BLaER1 (cell line): ENCODE measurements at regions not wholly inside any gene's neighbourhood (a gene's known extent, or its start where the extent isn't known, plus 50 kb on each side); places are given as distances from the start of the nearest gene placed in this dataset.
"Not testable (repeated sequence)": the region's sequence is repeated elsewhere in the genome, so short reads cannot be mapped to it uniquely, and the experiment has no call there.

Experiments used
- H3K27ac ChIP-seq: shearing (Covaris generic); formaldehyde crosslinking; 2 replicates; pipeline ENCODE4 v1.8.1; 2022
- H3K27me3 ChIP-seq: shearing (Covaris generic); formaldehyde crosslinking; 2 replicates; pipeline ENCODE4 v1.8.1; 2022
- H3K36me3 ChIP-seq: shearing (Covaris generic); formaldehyde crosslinking; 2 replicates; pipeline ENCODE4 v1.8.1; 2022
- H3K4me1 ChIP-seq: shearing (Covaris generic); formaldehyde crosslinking; 2 replicates; pipeline ENCODE4 v1.8.1; 2022
- H3K4me2 ChIP-seq: shearing (Covaris generic); formaldehyde crosslinking; 2 replicates; pipeline ENCODE4 v1.8.1; 2022
- H3K4me3 ChIP-seq: shearing (Covaris generic); formaldehyde crosslinking; 2 replicates; pipeline ENCODE4 v1.8.1; 2022
- H3K9ac ChIP-seq: shearing (Covaris generic); formaldehyde crosslinking; 2 replicates; pipeline ENCODE4 v1.8.1; 2022
- H3K9me3 ChIP-seq: shearing (Covaris generic); formaldehyde crosslinking; 2 replicates; pipeline ENCODE4 v1.8.1; 2022
- H4K20me1 ChIP-seq: shearing (Covaris generic); formaldehyde crosslinking; 2 replicates; pipeline ENCODE4 v1.8.1; 2022
- Cebpa-rat ChIP-seq: shearing (Covaris generic); IDR thresholded peaks from 2 replicates; pipeline ENCODE4 v1.8.1; 2022

DNA sequence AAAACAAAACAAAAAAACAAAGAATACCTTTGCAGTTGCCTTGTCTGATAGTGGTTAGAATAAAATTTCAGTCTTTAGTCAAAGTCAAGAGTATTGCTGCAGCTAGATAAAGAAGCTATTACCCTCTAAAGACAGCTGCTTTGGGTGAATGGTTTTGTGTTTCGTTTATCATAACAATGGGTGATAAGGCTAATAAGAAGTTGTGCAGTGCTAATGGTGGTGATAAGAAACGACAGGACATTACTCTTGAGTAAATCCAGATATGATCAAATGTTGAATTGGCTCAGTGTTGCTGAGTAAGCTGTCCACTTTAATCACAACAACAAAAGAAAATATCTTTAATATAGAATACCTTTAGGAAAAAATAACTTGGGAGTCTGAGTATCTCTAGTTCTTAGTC, 1825.3 kb downstream of the SLITRK5 start:
- no peak overlapping the region for H3K27ac ChIP-seq
- H4K20me1 ChIP-seq, result no peaks in the 10 kb centered on the region
- no peaks in the 10 kb centered on the region for H3K4me1 ChIP-seq
- no peak for TF ChIP-seq Cebpa-rat
- H3K4me3 ChIP-seq, result no peak overlapping the region
- 0 out of 2 replicates have a peak, but pooled peaks cover 5% of the 10 kb centered on the region for H3K9me3 ChIP-seq
- H3K9ac ChIP-seq, result no peak overlapping the region
- no peaks in the 10 kb centered on the region for H3K27me3 ChIP-seq
- H3K4me2 ChIP-seq, result no peak overlapping the region
- H3K36me3 ChIP-seq, result no peaks in the 10 kb centered on the region

GRCh38 chr13:89497658-89498057, 1826.5 kb downstream of the SLITRK5 start:
- Histone ChIP-seq H3K9ac (no peak overlapping the region), H3K4me3 (no peak overlapping the region), H3K4me1 (no peaks in the 10 kb centered on the region), H3K36me3 (no peaks in the 10 kb centered on the region), H3K27me3 (no peaks in the 10 kb centered on the region), H3K27ac (no peak overlapping the region), H3K9me3 (no peaks in the 10 kb centered on the region), H3K4me2 (no peak overlapping the region), H4K20me1 (no peaks in the 10 kb centered on the region)
- TF ChIP-seq Cebpa-rat, result no peak

- H4K20me1 ChIP-seq, result no peaks in the 10 kb centered on the region
- no peaks in the 10 kb centered on the region for H3K9me3 ChIP-seq
- no peak overlapping the region for H3K9ac ChIP-seq
- H3K4me2 ChIP-seq, result no peak overlapping the region
- no peak for TF ChIP-seq Cebpa-rat
- H3K4me1 ChIP-seq, result no peaks in the 10 kb centered on the region
- H3K4me3 ChIP-seq, result no peak overlapping the region
- no peak overlapping the region for H3K27ac ChIP-seq
- no peaks in the 10 kb centered on the region for H3K36me3 ChIP-seq
- no peaks in the 10 kb centered on the region for H3K27me3 ChIP-seq
Measured at GRCh38 chr13:89502286-89502685, 1831.1 kb downstream of the SLITRK5 start.

DNA sequence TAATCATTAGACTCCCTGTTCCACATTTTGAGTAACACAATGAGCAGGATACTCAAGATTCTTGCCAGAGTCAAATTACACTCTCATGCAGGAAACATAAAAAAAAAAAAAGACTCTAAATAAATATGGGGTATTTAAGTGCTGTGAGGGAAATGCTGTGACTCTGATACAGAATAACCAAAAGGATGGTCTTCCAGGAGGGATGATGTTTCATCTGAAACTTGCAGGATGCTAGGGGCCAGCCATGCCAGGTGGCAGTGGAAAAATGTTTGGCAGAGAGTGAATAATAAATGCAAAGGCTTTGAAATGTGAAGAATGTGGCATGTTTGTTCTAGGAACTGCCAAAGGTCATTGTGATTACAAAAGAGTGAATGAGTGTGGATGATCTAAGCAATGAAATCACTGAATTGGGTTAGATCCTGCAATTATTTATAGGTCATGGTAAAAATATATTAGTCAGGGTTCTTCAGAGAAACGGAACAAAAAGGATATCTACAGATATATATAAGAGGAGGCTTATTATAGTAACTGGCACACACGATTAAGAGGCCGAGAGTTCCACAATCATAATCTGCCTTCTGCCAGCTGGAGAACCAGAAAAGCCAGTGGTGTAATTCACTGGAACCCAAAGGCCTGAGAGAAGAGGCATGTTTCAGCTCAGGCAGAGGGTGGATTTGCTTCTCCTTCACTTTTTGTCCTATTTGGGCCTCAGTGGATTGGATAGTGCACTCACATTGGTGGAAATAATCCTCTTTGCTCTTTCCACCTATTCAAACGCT, 1832.8 kb upstream of the MIR17HG start:
- Histone ChIP-seq H3K27ac (no peak overlapping the region), H3K9ac (no peak overlapping the region), H3K36me3 (no peaks in the 10 kb centered on the region), H3K4me3 (no peak overlapping the region), H3K9me3 (no peaks in the 10 kb centered on the region), H3K4me2 (no peak overlapping the region), H4K20me1 (no peaks in the 10 kb centered on the region), H3K27me3 (no peaks in the 10 kb centered on the region), H3K4me1 (no peaks in the 10 kb centered on the region)
- TF ChIP-seq Cebpa-rat, result no peak

- no peak overlapping the region for H3K4me2 ChIP-seq
Measured at GRCh38 chr13:89515948-89516347, 1831.5 kb upstream of the MIR17HG start.

DNA sequence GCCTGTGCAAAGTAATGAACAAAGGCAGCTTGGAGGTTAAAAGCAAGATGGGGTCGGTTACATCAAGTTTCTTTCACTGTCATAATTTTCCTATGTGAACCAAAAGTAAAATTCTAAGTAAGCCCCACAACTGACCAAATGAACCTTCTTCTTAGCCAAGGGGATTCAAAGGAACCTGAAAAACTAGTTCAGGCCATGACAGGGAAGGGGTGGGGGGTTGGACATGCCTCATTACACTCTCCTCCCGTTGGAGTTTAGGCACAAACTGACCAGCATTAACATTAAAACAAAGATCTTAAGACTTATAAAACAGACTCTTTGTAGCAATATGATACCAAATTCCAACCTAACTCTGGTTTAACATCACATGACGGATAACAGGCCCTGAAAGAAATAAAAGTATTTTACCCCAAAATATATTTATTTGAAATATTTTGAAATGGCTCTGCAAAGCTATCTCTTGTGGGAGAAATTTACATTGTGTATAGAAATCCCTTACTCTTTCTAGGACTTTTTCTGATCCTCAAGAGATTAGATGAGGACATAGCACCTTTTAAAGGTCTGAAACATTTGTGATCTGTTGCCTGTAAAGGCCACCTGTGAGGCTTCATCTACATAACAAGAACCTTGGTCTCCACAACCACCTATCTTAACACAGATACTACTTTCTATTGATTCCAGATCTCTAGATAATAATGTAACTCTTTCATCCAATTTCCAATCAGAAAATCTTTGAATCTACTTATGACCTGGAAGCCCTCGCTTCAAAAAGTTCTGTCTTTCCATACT, 1829.0 kb upstream of the MIR17HG start:
- H3K4me1 ChIP-seq, result no peaks in the 10 kb centered on the region
- H3K9ac ChIP-seq, result no peak overlapping the region
- H3K4me3 ChIP-seq, result no peak overlapping the region
- no peaks in the 10 kb centered on the region for H3K27me3 ChIP-seq
- no peaks in the 10 kb centered on the region for H4K20me1 ChIP-seq
- no peaks in the 10 kb centered on the region for H3K36me3 ChIP-seq
- no peak overlapping the region for H3K4me2 ChIP-seq
- no peak for TF ChIP-seq Cebpa-rat
- H3K27ac ChIP-seq, result no peak overlapping the region
- H3K9me3 ChIP-seq, result no peaks in the 10 kb centered on the region

More at GRCh38 chr13:89515948-89516347, 1831.5 kb upstream of the MIR17HG start:
- H3K9me3 ChIP-seq, result no peaks in the 10 kb centered on the region
- H3K4me1 ChIP-seq, result no peaks in the 10 kb centered on the region
- H3K4me3 ChIP-seq, result no peak overlapping the region
- H3K27me3 ChIP-seq, result no peaks in the 10 kb centered on the region
- no peak overlapping the region for H3K9ac ChIP-seq
- no peaks in the 10 kb centered on the region for H4K20me1 ChIP-seq
- no peak for TF ChIP-seq Cebpa-rat
- H3K36me3 ChIP-seq, result no peaks in the 10 kb centered on the region
- H3K27ac ChIP-seq, result no peak overlapping the region

DNA sequence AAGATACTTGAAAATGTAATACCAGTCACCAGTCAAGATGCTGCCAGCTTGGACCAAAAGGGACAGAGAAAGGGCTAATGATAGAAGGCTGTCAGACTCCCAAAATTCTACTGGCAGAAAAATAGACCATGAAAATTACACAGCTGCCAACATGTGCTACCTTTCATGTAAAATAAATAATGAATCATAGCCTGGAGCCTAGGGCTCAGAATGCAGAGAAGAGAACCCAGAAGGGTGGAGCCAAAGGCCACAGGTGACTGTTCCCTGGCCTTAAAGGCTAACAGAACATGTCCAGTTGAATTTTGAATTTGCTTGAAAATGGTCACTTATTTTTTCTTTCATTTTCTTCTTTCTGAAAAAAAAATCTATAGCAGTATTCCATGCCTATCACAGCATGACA, 1827.0 kb upstream of the MIR17HG start:
- H3K9me3 ChIP-seq, result no peaks in the 10 kb centered on the region
- H3K4me3 ChIP-seq, result no peak overlapping the region
- TF ChIP-seq Cebpa-rat, result no peak
- H3K4me1 ChIP-seq, result no peaks in the 10 kb centered on the region
- H3K27me3 ChIP-seq, result no peaks in the 10 kb centered on the region
- H4K20me1 ChIP-seq, result no peaks in the 10 kb centered on the region
- no peak overlapping the region for H3K27ac ChIP-seq
- H3K4me2 ChIP-seq, result no peak overlapping the region
- no peaks in the 10 kb centered on the region for H3K36me3 ChIP-seq
- H3K9ac ChIP-seq, result no peak overlapping the region

- not testable (repeated sequence) for H3K4me3 ChIP-seq, H3K36me3 ChIP-seq, H3K9ac ChIP-seq, H4K20me1 ChIP-seq, H3K27ac ChIP-seq, H3K4me2 ChIP-seq, H3K9me3 ChIP-seq, H3K27me3 ChIP-seq, H3K4me1 ChIP-seq
Measured at GRCh38 chr13:89521672-89522071, 1825.8 kb upstream of the MIR17HG start.

DNA sequence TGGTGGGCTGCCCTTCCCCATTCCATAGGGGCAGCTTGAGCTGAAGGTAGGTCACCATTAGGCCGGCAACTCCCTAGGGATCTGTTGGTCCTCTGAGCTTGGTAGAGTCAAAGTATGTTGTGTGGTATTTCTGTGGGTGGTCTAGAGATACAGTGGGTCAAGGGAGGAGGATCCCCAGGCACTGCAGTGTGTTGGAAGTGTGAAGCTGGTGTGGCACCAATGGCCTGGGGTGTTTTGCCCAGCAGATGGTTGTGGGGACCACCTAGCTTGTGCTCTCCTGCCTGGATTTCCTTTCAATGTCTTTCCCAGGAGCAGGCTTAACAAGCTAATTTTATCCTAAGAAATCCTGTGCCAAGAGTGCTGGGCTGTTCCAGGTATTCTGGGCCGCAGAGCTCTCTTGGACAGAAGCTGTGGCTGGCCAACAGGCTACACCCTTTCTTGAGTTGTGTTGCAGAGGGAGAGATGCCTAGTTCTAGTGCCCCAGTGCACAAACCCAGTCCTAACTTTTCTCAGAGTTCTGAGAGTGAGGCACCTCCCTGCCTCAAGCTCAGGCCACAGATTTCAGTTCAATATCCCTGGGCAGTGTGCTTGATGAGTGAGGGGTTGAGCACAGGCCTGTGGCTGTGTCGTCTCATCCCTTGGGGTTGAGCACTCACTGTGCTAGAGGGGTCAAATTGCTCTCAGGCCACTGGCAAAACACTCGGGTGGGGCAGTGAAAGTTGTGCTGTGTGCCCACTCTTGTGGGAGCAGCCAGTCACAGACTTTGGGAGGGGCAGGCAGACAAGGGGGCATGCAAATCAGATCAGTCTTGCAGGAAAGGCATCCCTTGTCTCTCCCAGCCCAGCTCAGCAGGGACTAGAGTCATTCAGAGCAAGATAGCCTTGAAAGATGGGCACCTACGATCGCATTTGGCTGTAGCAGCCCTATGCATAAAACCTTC, 1806.1 kb upstream of the MIR17HG start:
- Histone ChIP-seq H4K20me1 (no peaks in the 10 kb centered on the region), H3K36me3 (no peaks in the 10 kb centered on the region), H3K4me2 (no peak overlapping the region), H3K4me3 (no peak overlapping the region), H3K27ac (no peak overlapping the region), H3K9ac (no peak overlapping the region), H3K4me1 (no peaks in the 10 kb centered on the region), H3K9me3 (no peaks in the 10 kb centered on the region), H3K27me3 (no peaks in the 10 kb centered on the region)
- no peak for TF ChIP-seq Cebpa-rat
